Skeletal muscle satellite cell (primary cell): ENCODE measurements at regions not wholly inside any gene's neighbourhood (a gene's known extent, or its start where the extent isn't known, plus 50 kb on each side); places are given as distances from the start of the nearest gene placed in this dataset.
"Not testable (repeated sequence)": the region's sequence is repeated elsewhere in the genome, so short reads cannot be mapped to it uniquely, and the experiment has no call there.

Experiments used
- H3K27me3 ChIP-seq: 2 replicates; pipeline ENCODE4 v1.7.0; 2013; ENCODE audit warnings: low read length; ENCODE audit not compliant: control insufficient read depth, insufficient read depth
- H3K36me3 ChIP-seq: 2 replicates; pipeline ENCODE4 v1.7.0; 2013; ENCODE audit warnings: mild to moderate bottlenecking, control low read depth, low read length; ENCODE audit not compliant: insufficient read depth
- H3K4me1 ChIP-seq: 2 replicates; pipeline ENCODE4 v1.7.0; 2013; ENCODE audit warnings: low read length; ENCODE audit not compliant: control insufficient read depth, insufficient read depth
- H3K4me2 ChIP-seq: 2 replicates; pipeline ENCODE4 v1.7.0; 2013; ENCODE audit warnings: mild to moderate bottlenecking, low read length
- H3K4me3 ChIP-seq: 2 replicates; pipeline ENCODE4 v1.7.0; 2013; ENCODE audit warnings: low read length
- H3K9ac ChIP-seq: 2 replicates; pipeline ENCODE4 v1.7.0; 2013; ENCODE audit warnings: mild to moderate bottlenecking, low read depth, low read length, moderate library complexity
- H3K9me3 ChIP-seq: replicated peaks from 2 replicates; pipeline ENCODE4 v1.7.0; 2013; ENCODE audit warnings: mild to moderate bottlenecking, control low read depth, low read length

GRCh38 chr7:65279795-65280194, 93.9 kb upstream of the ZNF92 start:
- H3K4me2 ChIP-seq = no peak overlapping the region
- no peak overlapping the region for H3K9ac ChIP-seq
- H3K36me3 ChIP-seq = no peaks in the 10 kb centered on the region
- H3K9me3 ChIP-seq = no peaks in the 10 kb centered on the region
- no peaks in the 10 kb centered on the region for H3K4me1 ChIP-seq
- no peaks in the 10 kb centered on the region for H3K27me3 ChIP-seq
- no peak overlapping the region for H3K4me3 ChIP-seq

GRCh38 chr7:65276822-65277221, 96.8 kb upstream of the ZNF92 start:
- no peak overlapping the region for H3K4me3 ChIP-seq
- H3K9me3 ChIP-seq = no peaks in the 10 kb centered on the region
- H3K4me1 ChIP-seq = no peaks in the 10 kb centered on the region
- no peak overlapping the region for H3K4me2 ChIP-seq
- H3K36me3 ChIP-seq = no peaks in the 10 kb centered on the region
- H3K9ac ChIP-seq = no peak overlapping the region
- H3K27me3 ChIP-seq = no peaks in the 10 kb centered on the region

GRCh38 chr7:65271502-65271901, 102.2 kb upstream of the ZNF92 start:
- H3K4me3 ChIP-seq, H3K4me2 ChIP-seq, H3K36me3 ChIP-seq, H3K9ac ChIP-seq, H3K4me1 ChIP-seq, H3K9me3 ChIP-seq, H3K27me3 ChIP-seq: not testable (repeated sequence)

- peak overlapping the region; percentile 80 for H3K4me2 ChIP-seq
- no peaks in the 10 kb centered on the region for H3K27me3 ChIP-seq
- H3K4me3 ChIP-seq = peak overlapping the region; percentile 77
- H3K9me3 ChIP-seq = no peaks in the 10 kb centered on the region
- peak overlapping the region; percentile 56 for H3K9ac ChIP-seq
- no peaks in the 10 kb centered on the region for H3K36me3 ChIP-seq
- H3K4me1 ChIP-seq = no peaks in the 10 kb centered on the region
Observed at GRCh38 chr7:65269150-65269856, 104.4 kb upstream of the ZNF92 start.

GRCh38 chr7:65268782-65269149, 104.9 kb upstream of the ZNF92 start:
- Histone ChIP-seq H3K27me3 (no peaks in the 10 kb centered on the region), H3K9me3 (no peaks in the 10 kb centered on the region), H3K4me1 (no peaks in the 10 kb centered on the region), H3K9ac (no peak overlapping the region), H3K4me3 (peak overlapping the region; percentile 77), H3K36me3 (no peaks in the 10 kb centered on the region), H3K4me2 (peak overlapping the region; percentile 80)

GRCh38 chr7:65265933-65266519, 107.6 kb upstream of the ZNF92 start:
- H3K4me1 ChIP-seq = no peaks in the 10 kb centered on the region
- H3K36me3 ChIP-seq = no peaks in the 10 kb centered on the region
- no peak overlapping the region for H3K4me2 ChIP-seq

GRCh38 chr7:65264258-65264657, 109.4 kb upstream of the ZNF92 start:
- Histone ChIP-seq H3K4me2 (no peak overlapping the region), H3K36me3 (no peaks in the 10 kb centered on the region), H3K9ac (no peak overlapping the region), H3K4me1 (no peaks in the 10 kb centered on the region), H3K4me3 (no peak overlapping the region), H3K27me3 (no peaks in the 10 kb centered on the region), H3K9me3 (no peaks in the 10 kb centered on the region)

More at GRCh38 chr7:65265933-65266519, 107.6 kb upstream of the ZNF92 start:
- no peaks in the 10 kb centered on the region for H3K9me3 ChIP-seq
- H3K27me3 ChIP-seq = no peaks in the 10 kb centered on the region
- no peak overlapping the region for H3K4me3 ChIP-seq
- H3K9ac ChIP-seq = no peak overlapping the region

GRCh38 chr7:65260673-65261072, 113.0 kb upstream of the ZNF92 start:
- H3K4me3 ChIP-seq, H3K4me2 ChIP-seq, H3K36me3 ChIP-seq, H3K9ac ChIP-seq, H3K9me3 ChIP-seq, H3K4me1 ChIP-seq, H3K27me3 ChIP-seq: not testable (repeated sequence)

- H3K9ac ChIP-seq, H3K27me3 ChIP-seq, H3K4me2 ChIP-seq, H3K36me3 ChIP-seq, H3K4me3 ChIP-seq, H3K4me1 ChIP-seq, H3K9me3 ChIP-seq: not testable (repeated sequence)
Observed at GRCh38 chr7:65259864-65260525, 113.7 kb upstream of the ZNF92 start.

- Histone ChIP-seq H3K4me2 (no peak overlapping the region), H3K4me3 (no peak overlapping the region), H3K9ac (no peak overlapping the region), H3K4me1 (peaks cover 4% of the 10 kb centered on the region), H3K27me3 (peaks cover 4% of the 10 kb centered on the region), H3K9me3 (no peaks in the 10 kb centered on the region), H3K36me3 (no peaks in the 10 kb centered on the region)
Observed at GRCh38 chr7:65254061-65254460, 119.6 kb upstream of the ZNF92 start.

GRCh38 chr7:65251851-65252620, 121.6 kb upstream of the ZNF92 start:
- Histone ChIP-seq H3K9me3 (no peaks in the 10 kb centered on the region), H3K4me1 (peaks cover 4% of the 10 kb centered on the region), H3K4me2 (peak overlapping the region; percentile 96), H3K4me3 (peak overlapping the region; percentile 86), H3K27me3 (peaks cover 8% of the 10 kb centered on the region), H3K9ac (peak overlapping the region; percentile 52), H3K36me3 (no peaks in the 10 kb centered on the region)
